A172 (cell line): ENCODE measurements at regions not wholly inside any gene's neighbourhood (a gene's known extent, or its start where the extent isn't known, plus 50 kb on each side); places are given as distances from the start of the nearest gene placed in this dataset.
"Not testable (repeated sequence)": the region's sequence is repeated elsewhere in the genome, so short reads cannot be mapped to it uniquely, and the experiment has no call there.

Source experiments
- DNase-seq: peaks from one replicate; pipeline ENCODE4 v3.0.0-alpha.2; 2015; ENCODE audit warnings: low spot score

- no peak for DNase-seq
Measured at GRCh38 chr7:119861385-119861784, 411.6 kb upstream of the KCND2 start.

GRCh38 chr7:119868387-119868786 is 404.6 kb upstream of the KCND2 start:
- no peak for DNase-seq

GRCh38 chr7:119879835-119880234 is 393.1 kb upstream of the KCND2 start:
- no peak for DNase-seq

- DNase-seq: no peak
Measured at GRCh38 chr7:119886007-119886406, 387.0 kb upstream of the KCND2 start.

- not testable (repeated sequence) for DNase-seq
Measured at GRCh38 chr7:119886525-119886924, 386.4 kb upstream of the KCND2 start.

- no peak for DNase-seq
Measured at GRCh38 chr7:119888251-119888650, 384.7 kb upstream of the KCND2 start.

GRCh38 chr7:119890631-119891030 is 382.3 kb upstream of the KCND2 start:
- DNase-seq: no peak

GRCh38 chr7:119895320-119895719 is 377.7 kb upstream of the KCND2 start:
- DNase-seq: no peak

- DNase-seq: no peak
Measured at GRCh38 chr7:119896386-119896785, 376.6 kb upstream of the KCND2 start.

- no peak for DNase-seq
Measured at GRCh38 chr7:119900996-119901672, 371.8 kb upstream of the KCND2 start.

GRCh38 chr7:119903085-119903484 is 369.9 kb upstream of the KCND2 start:
- no peak for DNase-seq

GRCh38 chr7:119905495-119905894 is 367.5 kb upstream of the KCND2 start:
- no peak for DNase-seq

- DNase-seq: no peak
Measured at GRCh38 chr7:119908948-119909347, 364.0 kb upstream of the KCND2 start.

- not testable (repeated sequence) for DNase-seq
Measured at GRCh38 chr7:119914119-119914518, 358.9 kb upstream of the KCND2 start.

- DNase-seq: no peak
Measured at GRCh38 chr7:119916501-119916900, 356.5 kb upstream of the KCND2 start.

GRCh38 chr7:119918185-119918584 is 354.8 kb upstream of the KCND2 start:
- DNase-seq: no peak

GRCh38 chr7:119919986-119920385 is 353.0 kb upstream of the KCND2 start:
- DNase-seq: no peak

GRCh38 chr7:119925581-119926289 is 347.2 kb upstream of the KCND2 start:
- DNase-seq: no peak

GRCh38 chr7:119929891-119930290 is 343.1 kb upstream of the KCND2 start:
- no peak for DNase-seq

- DNase-seq: no peak
Measured at GRCh38 chr7:119931230-119931824, 341.6 kb upstream of the KCND2 start.

GRCh38 chr7:119935418-119936025 is 337.5 kb upstream of the KCND2 start:
- peak; percentile 54 for DNase-seq

GRCh38 chr7:119936836-119937235 is 336.1 kb upstream of the KCND2 start:
- DNase-seq: no peak

GRCh38 chr7:119937745-119938144 is 335.2 kb upstream of the KCND2 start:
- no peak for DNase-seq
